SJSA1 (cell line): ENCODE measurements at regions not wholly inside any gene's neighbourhood (a gene's known extent, or its start where the extent isn't known, plus 50 kb on each side); places are given as distances from the start of the nearest gene placed in this dataset.

ENCODE experiments used
- DNase-seq, 2 experiments: peaks; one replicate each; pipeline ENCODE4 v3.0.0-alpha.2; 2015 to 2020; ENCODE audit warnings: low spot score in 2 of 2, low read depth in 1 of 2
- H3K27ac ChIP-seq: fragments of 250-450 bp; sonication (Bioruptor Pico); 2 replicates; pipeline ENCODE4 v1.5.1; 2020; ENCODE audit warnings: mild to moderate bottlenecking, moderate library complexity
- H3K27me3 ChIP-seq: fragments of 250-450 bp; sonication (Bioruptor Pico); replicated peaks from 2 replicates; pipeline ENCODE4 v1.5.1; 2020; ENCODE audit warnings: mild to moderate bottlenecking, moderate library complexity
- H3K36me3 ChIP-seq: fragments of 250-450 bp; sonication (Bioruptor Pico); 2 replicates; pipeline ENCODE4 v1.5.1; 2020; ENCODE audit warnings: mild to moderate bottlenecking
- H3K4me1 ChIP-seq: fragments of 250-450 bp; sonication (Bioruptor Pico); replicated peaks from 2 replicates; pipeline ENCODE4 v1.6.1; 2021; ENCODE audit warnings: mild to moderate bottlenecking
- H3K4me3 ChIP-seq: fragments of 250-450 bp; sonication (Bioruptor Pico); 2 replicates; pipeline ENCODE4 v1.5.1; 2020; ENCODE audit warnings: mild to moderate bottlenecking
- H3K9me3 ChIP-seq: fragments of 250-450 bp; sonication (Bioruptor Pico); replicated peaks from 2 replicates; pipeline ENCODE4 v1.5.1; 2020; ENCODE audit warnings: mild to moderate bottlenecking

DNA sequence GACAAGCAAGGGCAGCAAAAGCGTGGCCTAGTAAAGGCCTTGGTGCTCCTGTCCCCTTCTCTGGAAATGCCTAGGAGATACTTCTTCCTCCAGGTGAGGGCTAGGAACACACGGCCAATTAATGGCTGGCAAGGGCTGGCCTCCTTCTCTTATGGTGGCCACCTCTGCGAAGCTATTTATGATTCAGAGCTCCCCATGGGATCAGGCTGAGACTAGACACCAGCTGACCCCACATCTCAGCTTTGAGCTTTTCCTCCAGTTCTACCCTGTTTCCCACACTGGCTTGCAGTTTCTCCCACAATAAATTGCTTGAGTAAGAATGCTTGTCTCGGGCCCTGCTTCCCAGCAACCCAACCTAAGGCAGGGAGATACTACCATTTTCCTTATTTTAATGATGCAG lies 53.7 kb downstream of the CAMK2N1 start:
- Histone ChIP-seq H3K27me3 (no peaks in the 10 kb centered on the region), H3K4me1 (peaks cover 13% of the 10 kb centered on the region), H3K4me3 (no peak overlapping the region), H3K9me3 (no peaks in the 10 kb centered on the region), H3K36me3 (0 out of 2 replicates have a peak, but pooled peaks cover 3% of the 10 kb centered on the region), H3K27ac (no peak overlapping the region)
- no peak for DNase-seq

DNA sequence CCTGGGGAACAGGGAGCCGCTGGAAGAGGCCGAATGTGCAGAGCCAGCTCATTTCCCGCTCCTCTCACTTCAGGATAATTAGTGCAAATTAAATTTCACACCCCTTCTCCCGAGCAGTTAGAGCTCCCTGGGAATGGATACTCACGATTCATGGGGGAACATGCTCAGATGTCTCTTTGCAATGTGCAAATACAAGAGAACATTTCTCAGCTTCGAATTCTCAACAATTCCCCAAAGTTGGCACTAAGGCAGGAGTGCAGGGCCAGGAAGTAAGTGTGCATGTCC lies 54.9 kb downstream of the CAMK2N1 start:
- Histone ChIP-seq H3K27me3 (no peaks in the 10 kb centered on the region), H3K4me3 (no peak overlapping the region), H3K36me3 (0 out of 2 replicates have a peak, but pooled peaks cover 3% of the 10 kb centered on the region), H3K9me3 (no peaks in the 10 kb centered on the region), H3K27ac (no peak overlapping the region), H3K4me1 (peaks cover 23% of the 10 kb centered on the region)
- DNase-seq: no peak

DNA sequence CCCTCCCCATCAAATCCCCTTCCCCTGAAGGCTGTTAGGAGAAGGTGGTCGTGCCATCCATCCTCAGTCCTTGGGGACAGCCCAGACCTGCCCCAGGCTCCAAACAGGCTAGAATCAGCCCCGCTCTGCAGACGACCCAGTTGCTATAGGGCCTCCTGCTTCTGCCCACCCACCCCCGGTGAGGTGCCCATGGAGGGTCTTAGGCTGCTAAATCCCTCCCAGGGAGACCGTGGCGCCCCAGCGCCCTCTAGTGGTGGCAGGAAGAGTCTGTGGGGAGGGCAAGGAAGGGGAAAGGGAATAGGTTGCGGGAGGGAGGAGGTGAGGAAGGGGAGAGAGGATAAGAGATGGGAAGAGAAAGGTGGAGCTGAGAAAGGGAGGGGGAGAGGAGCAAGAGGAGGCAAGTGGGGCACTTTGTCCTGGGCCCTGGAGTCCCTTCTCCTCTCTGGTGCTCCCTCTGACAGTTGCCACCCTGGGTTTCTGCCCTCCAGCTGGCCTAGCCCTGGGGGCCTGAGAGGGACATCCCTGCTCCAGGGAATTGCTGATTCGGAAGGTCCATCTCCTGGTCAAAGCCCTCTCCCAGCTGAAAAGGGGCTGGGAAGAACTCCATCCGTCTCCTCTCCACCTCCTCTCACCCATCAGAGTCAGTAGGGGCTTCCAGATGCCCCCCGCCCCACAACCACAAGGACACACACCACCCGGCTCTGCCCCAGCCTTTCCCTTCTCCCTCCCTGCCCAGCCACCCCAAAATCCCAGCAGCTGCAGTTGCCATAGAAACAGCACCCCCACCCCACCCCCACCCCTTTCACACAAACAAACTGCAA lies 55.4 kb downstream of the CAMK2N1 start:
- no peak overlapping the region for H3K27ac ChIP-seq
- 0 out of 2 replicates have a peak, but pooled peaks cover 3% of the 10 kb centered on the region for H3K36me3 ChIP-seq
- peak; percentile 41 to 63 for DNase-seq
- H3K27me3 ChIP-seq: no peaks in the 10 kb centered on the region
- no peaks in the 10 kb centered on the region for H3K9me3 ChIP-seq
- H3K4me3 ChIP-seq: no peak overlapping the region
- H3K4me1 ChIP-seq: peaks cover 23% of the 10 kb centered on the region

DNA sequence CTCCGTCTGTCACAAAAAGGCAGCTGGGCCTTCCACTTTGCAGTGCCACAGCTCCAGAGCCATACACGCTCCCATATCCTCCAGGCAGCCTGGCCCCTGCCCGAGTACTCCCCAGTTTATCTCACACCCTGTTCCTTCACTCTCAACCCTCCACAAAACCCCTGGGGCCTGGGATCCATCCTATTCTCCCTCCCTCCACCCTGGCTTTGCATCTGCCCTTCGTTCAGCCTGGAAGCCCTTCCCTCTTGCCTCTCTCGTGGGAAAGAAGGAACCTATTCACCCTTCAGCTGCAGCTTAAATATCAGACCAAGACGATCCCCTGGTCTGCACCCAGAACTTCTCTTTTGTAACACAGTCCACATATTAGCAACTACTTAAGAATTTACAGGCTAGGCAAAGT lies 56.7 kb downstream of the CAMK2N1 start:
- Histone ChIP-seq H3K4me3 (no peak overlapping the region), H3K4me1 (peaks cover 23% of the 10 kb centered on the region), H3K36me3 (0 out of 2 replicates have a peak, but pooled peaks cover 3% of the 10 kb centered on the region), H3K9me3 (no peaks in the 10 kb centered on the region; the same call in 1 of the 2 replicates), H3K27me3 (no peaks in the 10 kb centered on the region), H3K27ac (no peak overlapping the region)
- DNase-seq: no peak

DNA sequence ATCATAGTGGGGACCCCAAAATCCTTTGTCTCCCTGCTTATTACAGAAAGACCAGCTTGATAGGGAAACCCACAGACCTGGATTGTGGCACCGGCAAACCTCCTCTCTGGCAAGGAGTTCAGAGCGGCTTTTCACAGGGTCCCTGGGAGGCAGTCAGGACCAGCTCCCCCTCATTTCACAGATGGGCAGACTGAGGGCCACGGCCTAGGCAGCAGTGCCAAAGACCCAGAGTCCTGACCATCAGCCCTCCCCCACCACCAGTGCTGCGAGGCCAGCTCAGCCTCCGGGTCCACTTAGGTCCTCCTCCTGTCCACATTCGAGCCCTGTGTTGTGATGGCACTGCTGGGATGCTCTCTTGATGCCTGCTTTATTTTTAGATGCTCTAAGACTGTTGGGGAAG lies 57.2 kb downstream of the CAMK2N1 start:
- 0 out of 2 replicates have a peak, but pooled peaks cover 3% of the 10 kb centered on the region for H3K36me3 ChIP-seq
- no peaks in the 10 kb centered on the region; the same call in 1 of the 2 replicates for H3K9me3 ChIP-seq
- no peaks in the 10 kb centered on the region for H3K27me3 ChIP-seq
- no peak overlapping the region for H3K27ac ChIP-seq
- H3K4me1 ChIP-seq: peaks cover 23% of the 10 kb centered on the region
- no peak for DNase-seq
- no peak overlapping the region for H3K4me3 ChIP-seq

DNA sequence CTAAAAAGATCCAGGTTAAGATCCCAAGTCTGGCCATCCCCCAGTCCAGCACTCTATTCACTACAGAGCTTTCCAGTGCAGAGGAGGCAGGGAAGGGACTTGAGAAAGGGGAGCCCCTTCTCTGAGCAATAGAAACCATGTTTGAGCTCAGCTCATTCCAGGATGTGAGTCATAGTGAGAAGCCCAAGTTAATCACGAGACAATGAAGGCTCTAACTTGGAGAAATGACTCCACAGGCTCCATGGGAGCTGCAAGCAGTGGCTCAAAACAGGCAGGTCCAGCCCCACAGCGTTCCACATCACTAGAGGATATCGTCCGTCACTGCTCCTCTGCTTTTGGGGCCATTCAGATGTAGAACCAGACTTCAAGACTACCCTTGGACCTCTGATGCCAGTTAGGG lies 59.1 kb downstream of the CAMK2N1 start:
- peak overlapping the region; percentile 68 for H3K27ac ChIP-seq
- peaks cover 7% of the 10 kb centered on the region; the same call in 1 of the 2 replicates for H3K9me3 ChIP-seq

DNA sequence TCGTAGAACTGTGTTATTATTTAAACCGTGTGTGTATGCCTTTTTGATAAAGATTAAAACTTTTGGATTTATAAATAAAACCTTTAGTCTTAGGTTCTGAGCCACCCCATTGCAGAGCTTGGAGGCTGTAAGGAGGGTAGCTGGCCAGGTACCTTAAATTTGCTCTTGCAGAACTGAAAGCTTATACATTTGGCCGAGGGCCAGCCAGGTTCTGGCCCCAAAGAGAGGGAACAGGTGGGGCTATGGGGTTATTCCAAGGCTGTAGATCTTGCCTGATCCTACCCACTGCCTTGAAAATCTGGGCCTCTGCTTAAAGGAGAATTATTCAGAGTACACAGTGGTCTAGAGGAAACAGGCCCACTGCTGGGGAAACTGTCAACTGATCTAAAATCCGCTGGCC lies 59.6 kb downstream of the CAMK2N1 start:
- peaks cover 23% of the 10 kb centered on the region for H3K4me1 ChIP-seq
- H3K27ac ChIP-seq: peak overlapping the region; percentile 68
- no peaks in the 10 kb centered on the region for H3K27me3 ChIP-seq

More for the DNA sequence above, 59.1 kb downstream of the CAMK2N1 start:
- peaks cover 23% of the 10 kb centered on the region for H3K4me1 ChIP-seq
- H3K27me3 ChIP-seq: no peaks in the 10 kb centered on the region
- 0 out of 2 replicates have a peak, but pooled peaks cover 3% of the 10 kb centered on the region for H3K36me3 ChIP-seq
- DNase-seq: peak; percentile 75 to 83
- H3K4me3 ChIP-seq: no peak overlapping the region

DNA sequence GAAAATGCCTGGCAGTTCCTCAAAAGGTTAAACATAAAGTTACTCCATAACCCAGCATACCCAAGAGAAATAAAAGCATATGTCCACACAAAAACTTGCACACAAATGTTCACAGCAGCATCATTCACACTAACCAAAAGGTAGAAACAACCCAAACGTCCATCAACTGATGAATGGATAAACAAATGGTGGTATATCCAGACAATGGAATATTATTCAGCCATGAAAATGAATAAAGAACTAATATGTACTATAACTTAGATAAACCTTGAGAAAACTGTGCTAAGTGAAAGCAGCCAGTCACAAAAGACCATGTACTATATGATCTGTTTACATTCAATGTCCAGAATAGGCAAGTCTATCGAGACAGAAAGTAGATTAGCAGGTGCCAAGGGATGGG lies 60.4 kb downstream of the CAMK2N1 start:
- no peaks in the 10 kb centered on the region for H3K27me3 ChIP-seq
- peaks cover 22% of the 10 kb centered on the region for H3K4me1 ChIP-seq
- H3K36me3 ChIP-seq: 0 out of 2 replicates have a peak, but pooled peaks cover 3% of the 10 kb centered on the region
- no peak overlapping the region for H3K27ac ChIP-seq
- peaks cover 7% of the 10 kb centered on the region; the same call in 1 of the 2 replicates for H3K9me3 ChIP-seq
- no peak overlapping the region for H3K4me3 ChIP-seq
- DNase-seq: no peak

More for the DNA sequence above, 59.6 kb downstream of the CAMK2N1 start:
- Histone ChIP-seq H3K36me3 (0 out of 2 replicates have a peak, but pooled peaks cover 3% of the 10 kb centered on the region), H3K9me3 (peaks cover 7% of the 10 kb centered on the region; the same call in 1 of the 2 replicates), H3K4me3 (no peak overlapping the region)
- DNase-seq: no peak

DNA sequence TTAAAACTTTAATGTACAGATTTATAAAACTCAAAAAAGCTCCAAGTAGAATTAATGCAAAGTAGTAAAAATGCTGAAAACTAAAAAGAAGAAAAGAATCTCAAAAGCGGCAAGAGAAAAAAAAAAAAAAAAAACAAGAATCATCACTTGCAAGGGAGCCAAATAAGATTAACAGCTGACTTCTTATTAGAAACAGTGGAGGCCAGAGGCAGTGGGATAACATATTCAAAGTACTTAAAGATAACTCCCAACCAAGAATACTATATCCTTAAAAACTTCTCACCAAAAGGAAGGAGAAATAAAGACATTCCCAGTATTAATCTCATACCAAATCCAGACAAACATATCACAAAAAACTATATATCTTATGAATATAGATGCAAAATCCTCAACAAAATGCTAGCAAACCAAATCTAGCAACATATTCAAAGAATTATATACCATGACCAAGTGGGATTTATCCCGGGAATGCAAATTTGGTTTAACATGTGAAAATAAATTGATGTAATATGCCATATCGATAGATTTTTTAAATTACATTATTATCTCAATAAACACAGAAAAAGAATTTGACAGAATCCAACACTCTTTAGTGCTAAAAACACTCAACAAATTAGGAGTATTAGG lies 62.7 kb downstream of the CAMK2N1 start:
- Histone ChIP-seq H3K4me1 (peaks cover 13% of the 10 kb centered on the region), H3K4me3 (no peak overlapping the region), H3K27ac (no peak overlapping the region), H3K36me3 (no peaks in the 10 kb centered on the region), H3K9me3 (peaks cover 7% of the 10 kb centered on the region; the same call in 1 of the 2 replicates), H3K27me3 (no peaks in the 10 kb centered on the region)
- DNase-seq: no peak

DNA sequence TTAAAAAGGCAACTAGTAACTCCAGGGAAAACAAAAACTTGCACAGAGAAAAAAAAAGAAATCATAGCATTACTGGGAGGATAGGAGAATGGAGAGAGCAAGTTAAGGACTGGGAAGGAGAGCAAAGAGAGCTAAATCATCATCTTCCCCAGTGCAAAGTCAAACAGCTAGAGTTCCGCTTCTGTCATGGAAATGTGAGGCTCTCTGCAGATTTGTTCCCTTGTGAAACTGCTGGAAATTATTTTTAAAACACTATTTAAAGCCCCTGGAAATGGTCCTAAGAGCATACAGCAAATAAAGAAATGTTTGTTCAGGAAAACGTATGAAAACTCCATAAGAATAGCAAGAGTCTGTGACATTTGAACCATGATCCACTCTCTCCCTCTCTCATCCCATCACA lies 64.6 kb downstream of the CAMK2N1 start:
- Histone ChIP-seq H3K4me1 (peaks cover 2% of the 10 kb centered on the region), H3K4me3 (no peak overlapping the region), H3K27me3 (no peaks in the 10 kb centered on the region), H3K9me3 (peaks cover 7% of the 10 kb centered on the region; the same call in 1 of the 2 replicates), H3K36me3 (no peaks in the 10 kb centered on the region), H3K27ac (no peak overlapping the region)
- no peak for DNase-seq

DNA sequence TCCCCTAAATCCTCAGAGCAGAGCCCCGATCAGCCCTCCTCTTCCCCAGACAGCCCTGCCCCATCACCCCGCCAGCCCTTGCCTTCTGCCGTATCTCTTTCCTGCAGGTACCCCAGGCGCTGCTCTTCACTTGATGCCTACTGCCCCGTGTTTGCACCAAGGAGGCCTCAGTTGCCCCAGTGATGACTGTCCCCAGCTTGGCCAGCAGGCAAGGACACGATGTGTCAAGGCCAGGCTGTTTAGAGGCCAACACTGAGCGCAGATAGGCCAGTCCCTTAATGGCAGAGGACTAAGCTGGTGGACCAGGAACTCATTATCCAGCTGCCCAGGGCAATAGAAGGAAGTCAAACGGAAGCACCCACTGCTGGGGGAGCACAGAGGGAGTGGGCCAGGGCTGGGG lies 68.4 kb downstream of the CAMK2N1 start:
- DNase-seq: peak in 1 of 2 experiments; percentile 40
- Histone ChIP-seq H3K9me3 (peaks cover 4% of the 10 kb centered on the region; the same call in 1 of the 2 replicates), H3K27me3 (no peaks in the 10 kb centered on the region), H3K4me1 (peaks cover 4% of the 10 kb centered on the region; the same call in 1 of the 2 replicates), H3K4me3 (no peak overlapping the region), H3K36me3 (no peaks in the 10 kb centered on the region), H3K27ac (no peak overlapping the region)

DNA sequence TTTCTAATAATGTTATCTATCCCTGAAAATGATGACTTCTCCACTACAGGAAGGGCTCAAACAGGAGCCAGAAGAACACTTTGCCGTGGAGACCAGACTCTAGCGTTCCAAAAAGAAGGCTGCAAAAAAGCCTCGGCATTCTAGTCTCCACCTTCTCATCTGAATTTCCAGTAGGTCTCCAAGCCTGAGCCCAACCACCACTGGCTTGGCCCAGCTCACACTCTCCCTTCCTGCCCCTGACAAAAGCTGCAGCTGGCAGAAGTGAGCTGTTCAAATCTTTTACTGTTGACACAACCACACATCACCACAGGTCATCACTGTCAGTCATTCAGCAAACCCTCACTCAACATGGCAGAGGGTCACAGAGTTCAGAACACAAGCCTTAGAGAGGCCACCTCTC lies 69.3 kb downstream of the CAMK2N1 start:
- Histone ChIP-seq H3K36me3 (no peaks in the 10 kb centered on the region), H3K4me3 (no peak overlapping the region), H3K27me3 (no peaks in the 10 kb centered on the region), H3K4me1 (peaks cover 5% of the 10 kb centered on the region), H3K9me3 (no peaks in the 10 kb centered on the region), H3K27ac (no peak overlapping the region)
- peak in 1 of 2 experiments; percentile 15 for DNase-seq

DNA sequence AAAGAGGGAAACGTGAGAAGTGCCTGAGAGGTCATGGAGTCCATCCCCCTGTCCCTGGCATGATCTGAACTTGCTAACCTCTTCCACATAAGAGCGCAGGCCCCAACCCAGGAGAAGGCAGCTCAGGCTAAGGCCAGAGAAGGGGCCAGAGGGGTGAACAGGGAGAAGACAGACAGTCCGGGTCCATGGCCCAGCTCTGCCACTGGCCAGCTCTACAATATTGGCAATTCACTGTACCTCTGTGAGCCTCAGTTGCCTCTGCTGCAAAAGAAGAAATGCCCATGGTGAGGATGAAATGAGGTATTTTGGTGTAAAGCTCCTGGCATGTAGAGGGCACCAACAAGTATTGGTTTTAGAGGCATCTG lies 72.3 kb downstream of the CAMK2N1 start:
- peak in 1 of 2 experiments; percentile 26 for DNase-seq
- no peak overlapping the region for H3K4me3 ChIP-seq
- H3K27me3 ChIP-seq: no peaks in the 10 kb centered on the region
- H3K27ac ChIP-seq: no peak overlapping the region
- no peaks in the 10 kb centered on the region for H3K36me3 ChIP-seq
- peaks cover 16% of the 10 kb centered on the region for H3K4me1 ChIP-seq
- H3K9me3 ChIP-seq: no peaks in the 10 kb centered on the region

DNA sequence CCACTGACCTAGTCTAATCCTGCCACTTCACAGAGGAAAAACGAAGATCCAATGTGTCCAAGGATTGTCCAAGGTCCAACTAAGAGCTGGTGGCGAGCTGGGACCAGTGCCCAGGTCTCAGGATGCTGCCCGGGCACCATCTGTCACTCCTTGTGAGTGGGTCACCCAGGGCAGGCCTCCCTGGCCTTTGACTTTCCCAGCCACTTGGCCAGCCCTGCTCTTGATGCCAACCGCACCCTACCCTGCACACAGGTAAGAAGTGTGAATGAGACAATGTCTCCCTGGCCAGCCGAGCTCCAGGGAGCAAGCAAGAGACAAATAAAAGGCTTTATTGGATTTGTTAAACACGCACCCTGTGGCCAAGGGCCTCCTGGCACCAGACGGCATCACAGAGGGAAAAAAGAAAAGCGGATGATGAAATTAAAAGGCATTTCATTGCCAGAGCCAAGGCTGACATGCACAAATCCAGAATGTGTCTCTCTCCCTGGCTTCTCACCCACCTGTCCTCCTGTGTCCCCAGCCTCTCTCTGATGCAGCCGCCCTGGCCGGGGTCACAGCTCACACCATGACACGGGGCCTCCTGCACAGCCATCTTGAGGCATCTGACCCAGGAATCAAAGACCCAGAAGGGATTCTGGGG lies 72.8 kb downstream of the CAMK2N1 start:
- H3K4me3 ChIP-seq: no peak overlapping the region
- peaks cover 16% of the 10 kb centered on the region for H3K4me1 ChIP-seq
- peak in 1 of 2 experiments; percentile 31 for DNase-seq
- H3K27me3 ChIP-seq: no peaks in the 10 kb centered on the region
- H3K27ac ChIP-seq: no peak overlapping the region
- H3K36me3 ChIP-seq: no peaks in the 10 kb centered on the region
- H3K9me3 ChIP-seq: no peaks in the 10 kb centered on the region
